HG03095 (cell line): ENCODE measurements at regions not wholly inside any gene's neighbourhood (a gene's known extent, or its start where the extent isn't known, plus 50 kb on each side); places are given as distances from the start of the nearest gene placed in this dataset.
"Not testable (repeated sequence)": the region's sequence is repeated elsewhere in the genome, so short reads cannot be mapped to it uniquely, and the experiment has no call there.

Source experiments
- ATAC-seq: cut with Tn5 transposase; IDR thresholded peaks from one replicate; pipeline ENCODE4 v1.9.1; 2021; ENCODE audit warnings: moderate library complexity; ENCODE audit not compliant: unreplicated experiment

DNA sequence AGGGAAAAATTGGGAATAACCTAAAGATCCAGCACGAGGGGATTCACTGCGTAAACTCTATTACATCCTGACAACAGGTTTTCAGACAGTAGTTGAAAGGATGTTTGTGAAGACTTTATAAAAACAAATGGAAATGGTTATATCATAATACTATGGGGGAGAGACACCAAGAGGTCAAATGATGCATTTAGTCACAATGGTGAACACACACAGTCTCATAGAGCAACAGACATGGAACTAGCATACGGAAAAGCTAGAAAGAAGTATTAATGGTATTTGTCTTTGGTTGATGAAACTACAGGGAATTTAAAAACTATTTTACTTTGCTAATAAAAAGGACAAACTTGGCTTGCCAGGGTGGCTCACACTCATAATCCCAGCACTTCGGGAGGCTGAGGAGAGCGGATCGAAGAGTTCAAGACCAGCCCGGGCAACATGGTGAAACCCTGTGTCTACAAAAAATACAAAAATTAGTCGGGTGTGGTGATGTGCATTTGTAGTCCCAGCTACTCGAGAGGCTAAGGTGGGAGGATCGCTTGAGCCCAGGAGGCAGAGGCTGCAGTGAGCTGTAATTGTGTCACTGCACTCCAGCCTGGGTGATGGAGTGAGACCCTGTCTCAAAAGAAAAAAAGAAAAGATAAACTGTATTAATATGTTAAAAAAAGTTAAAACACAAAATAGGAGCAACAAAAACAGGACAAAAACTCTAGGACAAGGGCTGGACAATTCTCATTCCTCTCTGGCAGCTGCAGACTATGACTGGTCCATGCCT lies 94.8 kb downstream of the MYCN start:
- no peak for ATAC-seq

DNA sequence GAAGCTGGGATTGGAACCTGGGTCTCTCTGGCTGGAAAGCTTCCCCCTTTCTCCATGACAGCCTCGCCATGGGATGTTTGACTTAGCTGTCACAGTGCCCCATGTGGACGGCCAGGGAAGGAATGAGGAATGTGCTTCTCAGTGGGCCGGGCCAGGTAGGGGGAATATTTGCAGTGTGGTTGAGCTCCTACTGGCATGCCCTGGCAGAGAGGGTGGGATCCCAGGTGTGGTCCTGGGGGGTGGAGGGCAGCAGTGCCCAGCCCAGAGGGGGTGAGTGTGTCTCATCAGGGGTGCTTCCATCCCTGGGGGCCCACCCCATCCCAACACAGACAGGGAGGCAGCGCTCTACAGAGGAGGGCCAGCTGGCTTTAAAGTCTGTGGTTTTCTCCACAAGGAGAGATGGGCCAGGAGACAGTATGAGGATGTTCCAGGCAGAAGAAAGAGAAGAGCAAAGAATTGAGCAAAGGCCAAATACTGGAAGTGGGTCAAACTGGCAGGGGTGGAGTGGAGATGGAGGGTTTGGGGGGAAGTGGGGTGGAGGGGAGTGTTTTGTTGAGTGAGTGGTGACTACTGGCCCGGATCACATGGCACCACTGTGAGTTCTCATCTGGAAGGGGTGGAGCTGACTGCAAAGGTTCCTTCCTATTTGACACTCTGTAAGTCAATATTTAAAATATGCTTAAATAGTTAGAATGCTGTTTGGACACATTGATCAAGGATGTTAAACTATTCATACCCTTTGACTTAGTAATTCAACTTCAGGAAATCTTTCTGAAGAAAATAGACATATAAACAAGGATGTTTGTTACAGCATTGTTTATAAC lies 94.0 kb downstream of the MYCN start:
- no peak for ATAC-seq

- ATAC-seq = no peak
Measured at GRCh38 chr2:16033032-16033293, 92.6 kb downstream of the MYCN start.

DNA sequence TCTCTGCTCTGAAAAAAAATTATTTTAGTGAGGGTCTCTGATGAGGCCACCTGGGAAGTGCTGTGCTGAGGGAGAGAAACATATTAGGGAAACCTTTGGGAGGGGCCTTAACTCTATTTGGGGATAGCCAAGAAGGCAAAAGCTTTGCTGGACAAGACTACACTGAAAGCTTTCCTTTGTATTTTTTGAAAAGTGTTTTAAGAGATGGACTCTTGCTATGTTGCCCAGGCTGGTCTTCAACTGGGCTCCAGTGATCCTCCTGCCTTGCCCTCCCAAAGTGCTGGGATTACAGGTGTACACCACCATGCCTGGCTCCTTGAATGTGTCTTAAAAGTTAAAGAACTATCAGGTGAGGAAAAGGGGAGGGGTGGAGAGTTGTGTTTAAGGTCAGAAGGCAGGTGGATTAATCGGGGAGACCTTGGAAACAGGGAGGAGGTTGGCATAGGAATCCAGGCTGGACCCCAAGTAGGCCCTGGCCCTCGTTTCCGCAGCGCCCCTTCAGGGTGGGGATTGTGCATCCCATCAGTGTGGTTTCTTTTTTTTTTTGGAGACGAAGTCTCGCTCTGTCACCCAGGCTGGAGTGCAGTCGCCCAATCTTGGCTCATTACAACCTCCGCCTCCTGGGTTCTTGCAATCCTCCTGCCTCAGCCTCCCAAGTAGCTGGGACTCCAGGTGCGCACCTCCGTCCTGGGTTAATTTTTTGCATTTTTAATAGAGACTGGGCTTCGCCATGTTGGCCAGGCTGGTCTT lies 92.1 kb downstream of the MYCN start:
- no peak for ATAC-seq

DNA sequence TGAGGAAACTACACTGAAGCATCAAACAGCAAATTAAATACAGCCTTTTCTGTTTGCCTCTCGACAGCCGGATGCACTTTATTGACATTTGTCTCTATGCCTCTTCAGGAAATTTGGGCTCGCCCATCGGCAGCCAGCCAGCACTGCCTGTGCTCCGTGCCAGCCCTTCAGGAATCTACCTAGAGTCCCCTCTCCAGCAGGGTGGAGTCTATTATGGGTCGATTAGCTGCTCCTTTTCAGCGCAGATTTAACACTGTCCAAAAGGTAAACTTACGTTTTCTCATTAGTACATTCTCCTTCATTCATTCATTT lies 91.5 kb downstream of the MYCN start:
- ATAC-seq = no peak

- ATAC-seq = no peak
Measured at GRCh38 chr2:16031058-16031847, 90.9 kb downstream of the MYCN start.

- no peak for ATAC-seq
Measured at GRCh38 chr2:16030206-16031057, 90.1 kb downstream of the MYCN start.

DNA sequence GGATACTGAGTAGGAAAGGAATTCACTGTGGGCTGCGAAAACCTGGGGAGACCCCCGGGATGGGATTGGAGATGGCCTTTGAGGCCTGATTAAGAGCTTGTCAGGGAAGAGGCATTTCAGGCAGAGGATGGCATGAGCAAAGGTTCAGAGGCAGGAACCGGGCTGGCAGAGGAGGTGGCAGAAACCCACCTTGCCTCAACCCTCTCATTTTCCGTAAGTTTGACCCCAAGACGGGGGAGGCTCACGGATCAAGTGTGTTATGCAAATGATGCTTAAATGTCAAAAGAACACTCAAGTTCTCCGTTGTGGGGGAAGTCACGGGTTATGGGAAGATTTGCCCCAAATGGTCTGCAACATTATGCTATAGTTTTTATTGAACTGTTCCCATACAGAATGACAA lies 88.3 kb downstream of the MYCN start:
- ATAC-seq = no peak

DNA sequence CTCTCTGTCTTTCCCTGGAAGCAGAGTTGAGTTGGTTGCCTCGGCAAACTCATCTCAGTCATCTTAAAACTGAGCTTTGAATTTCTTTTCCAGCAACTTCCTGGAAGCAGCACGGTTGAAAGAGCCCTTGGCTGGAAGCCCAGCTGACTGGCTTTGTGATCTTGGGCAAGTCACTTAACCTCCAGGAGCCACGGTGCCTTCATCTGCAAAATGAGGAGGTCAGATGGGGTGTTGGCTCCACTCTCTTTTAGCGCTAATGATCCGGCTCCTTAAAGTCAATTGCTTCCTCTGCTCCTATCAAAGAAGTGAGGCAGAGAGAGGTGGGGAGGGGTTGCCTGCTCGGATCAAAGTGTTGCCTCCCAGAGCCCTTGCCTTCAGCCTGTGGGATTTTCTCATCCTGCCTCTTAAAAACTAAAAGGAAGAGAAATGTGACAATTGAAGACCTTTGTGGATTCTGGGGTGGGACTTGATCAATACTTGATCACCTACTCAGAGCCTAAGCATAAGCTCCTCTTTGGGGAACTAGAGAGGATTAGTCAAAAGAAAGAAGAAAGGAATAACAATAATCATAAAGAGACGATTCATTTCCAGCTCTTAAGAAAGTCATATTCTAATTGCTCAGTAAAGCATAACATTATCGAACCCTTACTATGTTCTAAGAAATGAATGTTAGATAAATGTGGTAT lies 86.6 kb downstream of the MYCN start:
- no peak for ATAC-seq

DNA sequence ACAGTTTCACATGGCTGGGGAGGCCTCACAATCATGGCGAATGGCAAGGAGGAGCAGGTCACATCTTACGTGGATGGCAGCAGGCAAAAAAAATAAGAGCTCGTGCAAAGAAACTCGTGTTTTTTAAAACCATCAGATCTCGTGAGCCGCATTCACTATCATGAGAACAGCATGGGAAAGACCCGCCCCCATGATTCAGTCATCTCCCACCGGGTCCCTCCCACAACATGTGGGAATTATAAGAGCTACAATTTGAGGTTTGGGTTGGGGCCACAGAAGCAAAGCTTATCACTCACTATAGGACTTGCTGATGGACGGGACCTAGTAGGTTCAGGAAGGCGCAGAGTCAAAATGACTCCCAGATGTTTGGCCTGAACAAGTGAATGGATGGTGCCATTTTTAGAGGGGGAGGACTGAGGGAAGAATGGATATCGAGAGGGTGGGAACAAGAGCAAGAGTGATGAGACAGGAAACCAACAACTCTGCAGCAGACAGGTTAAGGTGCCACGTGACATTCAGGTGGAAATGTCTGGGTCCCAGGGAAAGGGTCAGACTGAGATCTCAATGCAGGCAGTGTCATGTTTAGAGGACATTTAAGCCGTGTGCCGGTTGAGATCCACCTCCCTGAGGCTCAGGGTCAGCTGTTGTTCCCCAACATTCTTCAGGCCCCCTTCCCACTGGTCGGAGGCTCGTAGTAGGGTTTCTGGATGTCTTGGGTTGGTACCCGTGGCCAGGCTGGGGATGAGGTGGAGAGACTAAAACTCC lies 85.7 kb downstream of the MYCN start:
- ATAC-seq = no peak

DNA sequence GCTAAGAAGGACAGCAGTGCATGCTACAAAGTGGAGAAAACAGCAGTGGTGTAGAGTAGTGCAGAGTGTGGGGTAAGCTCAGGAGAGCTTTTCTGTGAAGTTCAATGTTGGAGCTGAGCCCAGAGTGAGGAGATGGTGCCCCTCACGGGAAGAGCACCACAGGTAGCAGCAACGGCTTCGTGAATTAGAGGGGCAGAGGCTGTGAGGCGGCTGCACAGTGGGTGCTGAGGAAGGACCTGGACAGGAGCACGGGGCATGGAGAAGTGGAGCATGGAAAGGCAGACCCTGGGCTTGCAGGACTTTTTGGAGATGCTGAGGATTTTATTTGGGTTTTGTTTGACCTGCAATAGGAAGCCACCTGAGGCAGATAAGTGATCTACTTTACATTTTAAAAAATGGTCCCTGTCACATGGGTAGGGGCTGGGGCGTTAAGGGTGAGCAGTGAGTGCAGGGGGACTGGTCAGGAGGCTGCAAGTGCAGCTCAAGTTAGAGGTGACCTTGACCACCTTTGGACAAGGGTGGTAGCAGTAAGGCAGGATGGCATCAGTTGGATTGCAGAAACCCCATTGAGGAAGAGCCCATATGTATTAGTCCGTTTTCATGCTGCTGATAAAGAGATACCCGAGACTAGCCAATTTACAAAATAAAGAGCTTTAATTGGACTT lies 85.0 kb downstream of the MYCN start:
- ATAC-seq = no peak

- ATAC-seq = not testable (repeated sequence)
Measured at GRCh38 chr2:16024628-16025027, 84.3 kb downstream of the MYCN start.

- no peak for ATAC-seq
Measured at GRCh38 chr2:16023506-16024360, 83.4 kb downstream of the MYCN start.

DNA sequence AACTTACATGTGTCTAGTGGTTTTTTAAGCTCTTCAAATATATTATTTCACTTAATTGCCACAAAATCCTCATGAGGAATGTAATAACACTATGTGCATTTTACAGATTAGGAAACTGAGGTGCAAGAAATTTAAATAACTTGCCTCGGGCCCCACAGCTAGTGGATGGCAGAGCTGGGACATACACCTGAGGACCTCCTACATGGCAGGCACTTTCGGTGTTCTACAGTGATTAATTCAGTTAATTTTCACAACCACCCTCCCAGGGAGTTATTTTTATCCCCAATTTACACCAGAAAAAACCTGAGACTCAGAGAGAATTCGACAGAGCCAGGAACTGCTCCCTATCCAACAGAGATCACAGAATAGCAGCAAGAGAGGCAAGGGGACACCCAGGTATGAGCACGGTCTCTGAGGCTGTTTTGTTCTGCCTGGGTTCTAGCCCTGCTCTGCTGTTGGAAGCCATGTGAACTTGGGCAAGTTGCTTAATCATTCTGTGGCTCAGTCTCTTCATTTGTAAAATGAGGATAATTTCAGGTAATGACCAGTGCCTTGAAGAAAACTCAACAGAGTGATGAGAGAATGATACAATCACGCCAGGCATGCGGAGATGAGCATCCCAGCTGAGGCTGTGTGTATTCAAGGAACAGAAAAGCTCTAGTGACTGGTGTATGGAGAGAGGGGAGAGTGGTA lies 82.3 kb downstream of the MYCN start:
- ATAC-seq = no peak

DNA sequence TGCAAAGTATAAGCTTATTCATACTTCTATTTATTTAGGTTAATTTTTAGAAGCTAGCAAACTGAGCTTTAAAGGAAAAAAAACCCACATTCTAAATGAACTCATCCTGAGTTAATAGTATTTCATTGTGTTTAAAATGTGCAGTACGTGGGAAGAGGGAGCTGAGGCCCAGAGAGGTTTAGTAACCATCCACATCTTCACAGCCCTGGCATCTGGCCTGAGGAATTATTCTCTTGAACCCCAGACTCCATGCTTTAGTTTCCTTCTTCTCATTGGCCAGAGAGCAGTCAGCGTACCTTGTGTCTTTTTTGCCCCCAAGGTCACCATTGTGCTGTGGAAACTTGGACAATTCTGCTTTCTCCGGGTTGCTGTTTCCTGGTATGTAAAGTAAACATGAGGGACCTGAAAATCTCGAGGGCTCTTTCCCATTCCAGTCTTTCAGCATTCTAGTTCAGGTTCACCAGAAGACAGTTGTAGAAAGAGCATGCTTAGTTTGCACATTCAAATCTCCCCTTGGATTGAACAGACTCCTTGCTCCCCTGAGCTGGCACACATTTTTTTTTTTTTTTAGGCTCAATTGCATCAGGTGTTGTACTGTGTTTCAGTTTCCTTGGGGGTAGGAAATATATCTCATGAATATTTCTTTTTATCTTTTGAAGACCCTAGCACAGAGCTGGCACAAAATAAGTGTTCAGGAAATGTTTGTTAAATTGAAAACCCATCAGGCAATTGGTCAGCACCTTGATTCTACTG lies 81.4 kb downstream of the MYCN start:
- ATAC-seq = no peak

- no peak for ATAC-seq
Measured at GRCh38 chr2:16020389-16021008, 80.1 kb downstream of the MYCN start.
